Stomach (tissue), 8 donors: ENCODE measurements at regions not wholly inside any gene's neighbourhood (a gene's known extent, or its start where the extent isn't known, plus 50 kb on each side); places are given as distances from the start of the nearest gene placed in this dataset.

Source experiments
- DNase-seq, 2 donors: peaks; one replicate each; pipeline versions ENCODE4 v3.0.0 to v3.0.0-alpha.2; 2013 to 2019
- H3K27ac ChIP-seq, 5 donors: fragments of 200-600 bp in 4 of 5; sonication (generic) in 4 of 5; one replicate each; pipeline ENCODE4 v1.5.1; 2013 to 2019; ENCODE audit warnings: mild to moderate bottlenecking in 1 of 5, moderate library complexity in 1 of 5
- H3K27me3 ChIP-seq, 3 donors: fragments of 200-600 bp; sonication (generic); one replicate each; pipeline ENCODE4 v1.5.1; 2017 to 2019; ENCODE audit warnings: mixed run types in 1 of 3
- H3K36me3 ChIP-seq, 4 donors: fragments of 200-600 bp; sonication (generic); 1 replicate in 3 of 4; 2 replicates in 1 of 4; pipeline ENCODE4 v1.5.1; 2016 to 2019
- H3K4me1 ChIP-seq, 4 donors: fragments of 200-600 bp; sonication (generic); one replicate each; pipeline ENCODE4 v1.5.1; 2016 to 2019
- H3K4me3 ChIP-seq, 4 donors: fragments of 200-600 bp; sonication (generic) in 3 of 4; one replicate each; pipeline ENCODE4 v1.5.1; 2016 to 2019; ENCODE audit warnings: mild to moderate bottlenecking in 1 of 4
- H3K9me3 ChIP-seq, 4 donors: fragments of 200-600 bp; sonication (generic); one replicate each; pipeline ENCODE4 v1.5.1; 2016 to 2019
- CTCF ChIP-seq, 7 experiments: fragments of 450-650 bp in 4 of 7; fragments of 200-600 bp in 3 of 7; sonication (generic) in 3 of 7; IDR thresholded peaks; one replicate each; pipeline ENCODE4 v1.5.1; 2016 to 2019; ENCODE audit warnings: antibody characterized with exemption in 7 of 7, control low read depth in 2 of 7, mild to moderate bottlenecking in 1 of 7
- EP300 ChIP-seq: sonication (generic); formaldehyde crosslinking; IDR thresholded peaks from one replicate; pipeline ENCODE4 v1.6.1; 2017; ENCODE audit warnings: antibody characterized with exemption
- POLR2A ChIP-seq, 4 donors: fragments of 450-650 bp; IDR thresholded peaks; one replicate each; pipeline ENCODE4 v1.6.1; 2016; ENCODE audit warnings: antibody characterized with exemption in 4 of 4, control low read depth in 2 of 4, mild to moderate bottlenecking in 1 of 4, moderate library complexity in 1 of 4
- POLR2AphosphoS5 ChIP-seq, 3 donors: sonication (generic); formaldehyde crosslinking; IDR thresholded peaks; one replicate each; pipeline ENCODE4 v1.6.1; 2016; ENCODE audit warnings: antibody characterized with exemption in 3 of 3
- WGBS, 5 donors: extraction: QIAGEN DNeasy Blood & Tissue Kit in 3 of 5; methylation state at CpG; one replicate each; pipeline versions ENCODE4 v1.1.5 to v1.1.7; 2013 to 2018; 5-methylcytosine and 5-hydroxymethylcytosine counted together
- intact Hi-C: fragments of 100-400 bp; cut with DNase I; formaldehyde crosslinking; loops from one replicate; pipeline ENCODE4 v1.15.1; 2023; ENCODE audit warnings: low total_unique reads
- donor health status: healthy with polysubstance abuse.
- donor health status: Bipolar disorder and iron deficiency.
- donor health status: healthy.

- peaks cover 5 to 34% (median 22%) of the 10 kb centered on the region in 4 donors for H3K9me3 ChIP-seq
- WGBS, 5 donors = 71 to 85% (median 83%) methylated on average over 5 of the region's 5 CpGs
- H3K36me3 ChIP-seq = no peaks in the 10 kb centered on the region
- peaks cover 0 to 7% (median 2%) of the 10 kb centered on the region in 4 donors for H3K4me1 ChIP-seq
- H3K27ac ChIP-seq = no peak overlapping the region
- TF ChIP-seq CTCF (IDR thresholded peaks at IDR 0.05) = no peak
- no peak for TF ChIP-seq POLR2A (IDR thresholded peaks at IDR 0.05)
- TF ChIP-seq EP300 = no peak
- no peak for TF ChIP-seq POLR2AphosphoS5 (IDR thresholded peaks at IDR 0.05)
- intact Hi-C loops = no loop called here
- no peaks in the 10 kb centered on the region for H3K27me3 ChIP-seq
- H3K4me3 ChIP-seq = no peak overlapping the region
- no peak for DNase-seq
Observed at GRCh38 chr21:41573902-41574690, 66.1 kb upstream of the TMPRSS2 start.

GRCh38 chr21:41571938-41572510, 64.1 kb upstream of the TMPRSS2 start:
- TF ChIP-seq POLR2AphosphoS5 (IDR thresholded peaks at IDR 0.05) (no peak), EP300 (no peak), POLR2A (IDR thresholded peaks at IDR 0.05) (no peak), CTCF (IDR thresholded peaks at IDR 0.05) (no peak)
- intact Hi-C loops = no loop called here
- no peak overlapping the region for H3K4me3 ChIP-seq
- peaks cover 0 to 7% (median 0%) of the 10 kb centered on the region in 4 donors for H3K4me1 ChIP-seq
- no peaks in the 10 kb centered on the region for H3K36me3 ChIP-seq
- peaks cover 5 to 13% (median 7%) of the 10 kb centered on the region in 4 donors for H3K9me3 ChIP-seq
- no peak overlapping the region for H3K27ac ChIP-seq
- H3K27me3 ChIP-seq = no peaks in the 10 kb centered on the region
- no peak for DNase-seq

- WGBS, 5 donors = 75 to 82% (median 79%) methylated on average over 7 of the region's 7 CpGs
- Histone ChIP-seq H3K9me3 (peaks cover 5 to 12% (median 7%) of the 10 kb centered on the region in 4 donors), H3K4me1 (peaks cover 0 to 5% (median 0%) of the 10 kb centered on the region in 4 donors), H3K4me3 (no peak overlapping the region), H3K27me3 (no peaks in the 10 kb centered on the region), H3K36me3 (no peaks in the 10 kb centered on the region), H3K27ac (no peak overlapping the region)
- DNase-seq = no peak
- intact Hi-C loops = no loop called here
- no peak for TF ChIP-seq POLR2A (IDR thresholded peaks at IDR 0.05)
Observed at GRCh38 chr21:41570791-41571355, 62.9 kb upstream of the TMPRSS2 start.

GRCh38 chr21:41568606-41569385, 60.8 kb upstream of the TMPRSS2 start:
- H3K4me3 ChIP-seq = no peak overlapping the region
- intact Hi-C loops = no loop called here
- TF ChIP-seq CTCF (IDR thresholded peaks at IDR 0.05) = no peak
- no peak for TF ChIP-seq POLR2A (IDR thresholded peaks at IDR 0.05)
- TF ChIP-seq POLR2AphosphoS5 (IDR thresholded peaks at IDR 0.05) = no peak
- TF ChIP-seq EP300 = no peak
- H3K36me3 ChIP-seq = no peaks in the 10 kb centered on the region
- peaks cover 0 to 9% (median 7%) of the 10 kb centered on the region in 4 donors for H3K4me1 ChIP-seq
- H3K9me3 ChIP-seq = peaks cover 5 to 12% (median 7%) of the 10 kb centered on the region in 4 donors
- H3K27me3 ChIP-seq = no peaks in the 10 kb centered on the region
- WGBS, 5 donors = 53 to 66% (median 62%) methylated on average over 14 of the region's 14 CpGs
- H3K27ac ChIP-seq = no peak overlapping the region
- DNase-seq = no peak
